ENCODE measurements at regions not wholly inside any gene's neighbourhood (a gene's known extent, or its start where the extent isn't known, plus 50 kb on each side); places are given as distances from the start of the nearest gene placed in this dataset.
"Not testable (repeated sequence)": the region's sequence is repeated elsewhere in the genome, so short reads cannot be mapped to it uniquely, and the experiment has no call there.

GRCh38 chr13:103528437-103528836 is 462.2 kb upstream of the SLC10A2 start:
- DNase-seq (ENCODE audit: low read depth, low spot score): no peak

GRCh38 chr13:103525530-103525929 is 459.3 kb upstream of the SLC10A2 start:
- no peak for DNase-seq (ENCODE audit: low read depth, low spot score)

DNA sequence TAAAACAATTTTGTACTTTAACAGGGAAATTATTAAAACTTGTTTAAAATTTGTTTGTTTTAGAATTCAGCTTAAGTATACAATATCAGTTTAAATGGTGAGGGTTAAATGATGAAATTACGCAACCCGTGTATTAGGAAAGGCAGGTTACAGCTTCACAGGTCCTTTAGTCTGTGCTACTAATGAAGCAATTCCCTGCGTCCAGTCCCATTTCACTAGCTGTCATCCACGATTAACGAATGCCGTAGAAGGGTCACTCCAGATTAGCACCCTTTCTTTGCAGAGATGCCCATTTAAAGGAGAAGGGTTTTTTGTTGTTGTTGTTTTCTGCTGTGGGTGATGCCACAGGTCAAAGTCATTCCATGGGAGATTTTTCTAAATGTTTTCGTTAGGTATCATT is 457.6 kb upstream of the SLC10A2 start:
- no peak for DNase-seq (ENCODE audit: low read depth, low spot score)

DNA sequence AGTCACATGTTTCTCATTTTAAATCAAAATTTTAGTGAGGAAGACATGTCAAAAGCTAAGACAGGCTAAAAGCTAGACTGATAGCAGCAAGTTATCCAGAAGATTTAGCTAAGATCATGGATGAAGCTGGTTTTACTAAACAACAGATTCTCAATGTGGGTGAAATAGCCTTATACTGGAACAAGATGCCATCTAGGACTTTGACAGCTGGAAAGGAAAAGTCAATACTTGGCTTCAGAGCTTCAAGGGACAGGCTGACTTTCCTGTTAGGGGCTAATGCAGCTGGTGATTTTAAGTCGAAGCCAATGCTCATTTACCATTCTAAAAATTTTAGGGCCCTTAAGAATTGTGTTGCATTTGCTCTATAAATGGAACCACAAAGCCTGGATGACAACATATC is 455.3 kb upstream of the SLC10A2 start:
- no peak for DNase-seq (ENCODE audit: low read depth, low spot score)

DNA sequence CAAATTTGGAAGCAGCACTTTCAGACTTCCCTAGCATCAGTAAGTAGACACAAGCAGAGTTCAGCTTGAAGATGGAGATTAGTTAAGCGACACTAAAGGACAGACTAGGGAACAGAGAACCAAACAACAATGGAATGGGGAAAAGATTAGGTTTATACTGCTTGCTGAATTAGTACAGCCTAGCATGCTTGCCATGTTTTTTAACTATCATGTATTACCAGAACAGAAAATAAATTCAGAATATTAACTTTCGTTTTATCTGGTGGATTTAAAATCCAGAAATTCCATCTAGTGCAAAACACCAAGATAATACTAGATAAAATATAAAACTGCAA is 451.5 kb upstream of the SLC10A2 start:
- DNase-seq (ENCODE audit: low read depth, low spot score): no peak

- DNase-seq (ENCODE audit: low read depth, low spot score): no peak
Observed at GRCh38 chr13:103517066-103517767, 451.0 kb upstream of the SLC10A2 start.

DNA sequence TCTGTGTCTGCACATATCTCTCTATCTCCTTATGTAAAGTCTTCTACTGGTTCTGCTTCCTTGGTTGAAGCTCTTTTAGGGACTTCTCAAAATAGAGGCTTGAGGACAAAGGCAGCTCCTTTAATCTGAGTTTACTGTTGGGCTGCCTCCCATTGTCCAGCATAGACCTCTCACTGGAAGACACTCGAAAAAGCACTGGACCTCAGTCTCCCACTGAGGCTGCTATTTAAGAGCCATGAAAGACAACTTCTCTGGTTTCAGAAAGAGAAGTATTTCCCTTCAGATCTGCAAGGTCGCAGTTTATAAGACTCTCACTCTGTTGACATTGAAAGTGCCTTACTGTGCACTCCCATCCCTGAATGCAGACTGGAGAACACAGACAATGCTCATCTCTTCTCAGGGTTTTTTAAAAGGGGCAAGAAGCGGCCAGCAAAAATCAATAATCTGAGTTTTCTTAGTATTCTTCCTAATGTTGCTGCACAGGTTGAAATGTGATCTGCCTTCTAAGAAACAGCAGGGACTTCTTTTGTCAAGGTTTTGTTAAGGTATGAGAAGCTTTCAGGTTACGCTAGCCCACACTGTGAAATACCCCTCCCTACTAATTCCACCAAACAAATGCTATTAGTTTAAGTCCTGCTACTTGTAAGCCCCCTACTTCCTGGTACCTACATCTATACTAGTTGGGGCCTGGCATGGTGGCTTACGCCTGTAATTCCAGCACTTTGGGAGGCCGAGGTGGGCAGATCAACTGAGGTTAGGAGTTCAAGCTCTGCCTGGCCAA is 450.0 kb upstream of the SLC10A2 start:
- no peak for DNase-seq (ENCODE audit: low read depth, low spot score)

GRCh38 chr13:103515410-103515809 is 449.2 kb upstream of the SLC10A2 start:
- DNase-seq (ENCODE audit: low read depth, low spot score): no peak

DNA sequence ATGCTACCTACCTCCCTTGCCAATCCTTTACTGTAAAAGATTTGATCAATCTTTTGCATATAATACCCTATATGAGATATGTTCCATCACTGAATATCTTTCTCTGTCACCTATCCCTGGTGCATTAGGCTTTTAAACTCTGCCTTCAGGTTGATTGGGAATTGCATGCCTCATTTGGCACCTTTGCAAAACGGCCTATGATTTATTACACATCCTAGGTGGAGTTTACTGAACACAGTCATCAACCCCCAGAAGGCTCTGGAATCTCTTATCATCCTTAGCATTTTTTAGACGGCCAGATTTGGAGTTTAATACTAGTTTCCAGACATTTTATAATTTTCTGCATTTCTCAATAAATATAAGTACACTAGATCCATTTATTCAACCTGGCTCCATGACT is 448.4 kb upstream of the SLC10A2 start:
- DNase-seq (ENCODE audit: low read depth, low spot score): no peak

- DNase-seq (ENCODE audit: low read depth, low spot score): no peak
Observed at GRCh38 chr13:103514188-103514587, 448.0 kb upstream of the SLC10A2 start.

DNA sequence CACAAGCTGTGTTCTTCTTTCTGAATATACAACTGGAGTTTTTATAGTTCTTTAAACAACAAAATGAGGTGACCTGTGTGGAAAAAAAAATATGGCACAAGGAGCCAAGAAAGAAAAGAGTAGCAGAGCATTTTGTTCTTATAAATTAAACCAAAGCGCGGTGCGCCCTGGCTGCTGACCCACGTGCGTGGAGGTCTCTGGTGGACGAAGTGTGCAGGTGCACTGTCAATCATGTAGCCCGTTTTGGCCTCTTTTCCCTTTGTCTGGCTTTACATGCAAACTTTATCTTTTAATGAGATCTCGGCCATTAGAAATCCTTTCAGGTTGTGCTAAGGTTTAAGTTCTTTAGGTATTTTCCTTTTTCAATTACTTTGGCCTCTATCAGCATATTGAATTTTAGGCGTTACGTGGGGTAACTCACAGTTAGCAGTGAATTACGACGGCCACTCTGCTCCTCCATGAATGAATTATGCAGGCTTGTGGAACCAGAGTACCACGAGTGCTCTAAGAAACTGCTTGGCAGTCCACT is 443.9 kb upstream of the SLC10A2 start:
- no peak for DNase-seq (ENCODE audit: low read depth, low spot score)

- no peak for DNase-seq (ENCODE audit: low read depth, low spot score)
Observed at GRCh38 chr13:103497404-103497803, 431.2 kb upstream of the SLC10A2 start.

DNA sequence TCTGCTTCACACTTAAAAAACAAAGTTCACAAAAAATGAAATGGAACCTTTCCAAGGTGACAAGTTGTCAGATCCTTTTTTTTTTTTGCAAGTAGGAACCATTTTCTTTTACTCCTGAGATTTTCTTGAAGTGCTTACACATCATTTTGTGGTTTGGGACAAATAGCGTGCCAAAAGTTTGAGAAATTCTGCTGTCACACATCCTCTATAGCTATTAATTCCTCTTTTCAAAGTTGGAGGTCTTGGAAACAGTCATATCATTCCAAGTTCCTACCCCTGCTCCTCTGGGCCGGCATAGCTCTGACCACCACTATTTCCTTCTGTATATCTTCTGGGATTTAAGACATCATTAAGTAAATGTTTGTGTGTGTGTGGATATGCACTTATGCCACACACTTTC is 421.6 kb upstream of the SLC10A2 start:
- DNase-seq (ENCODE audit: low read depth, low spot score): no peak

DNA sequence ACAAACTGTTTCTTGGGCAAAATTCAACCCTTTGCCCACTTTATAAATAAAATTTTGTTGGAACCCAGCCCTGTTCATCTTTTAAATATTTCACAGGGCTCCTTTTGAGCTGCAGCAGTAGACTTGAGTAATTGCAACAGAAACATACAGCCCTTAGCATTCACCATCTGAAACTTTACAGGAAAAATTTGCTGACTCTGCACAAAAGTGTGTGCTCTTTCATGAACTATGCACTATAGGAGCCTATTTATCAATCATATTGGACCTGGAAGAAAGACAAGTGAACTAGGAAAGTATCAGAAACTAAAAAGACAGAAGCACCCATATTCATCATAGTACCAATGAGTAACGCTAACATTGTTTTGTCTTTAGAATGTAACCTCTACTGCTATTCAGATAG is 406.9 kb upstream of the SLC10A2 start:
- DNase-seq (ENCODE audit: low read depth, low spot score): no peak

- no peak for DNase-seq (ENCODE audit: low read depth, low spot score)
Observed at GRCh38 chr13:103471896-103472295, 405.7 kb upstream of the SLC10A2 start.

DNA sequence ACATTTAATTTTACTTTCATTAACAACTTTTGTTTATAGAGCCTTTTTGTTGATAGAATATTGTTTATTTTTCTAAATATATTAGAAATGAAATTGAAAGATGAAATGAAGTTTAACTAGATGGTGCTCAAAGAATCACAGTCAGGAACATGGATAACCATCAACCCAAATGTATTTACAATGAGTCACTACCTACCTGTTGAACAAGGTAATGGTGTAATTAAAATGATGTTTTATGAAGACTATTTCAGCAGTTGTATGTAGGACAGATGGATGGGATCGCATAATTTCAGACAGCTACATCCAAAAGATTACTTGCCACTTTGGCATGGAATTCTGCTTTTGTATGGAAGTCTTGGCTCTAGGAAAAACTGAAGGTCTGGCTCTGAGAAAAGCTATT is 403.6 kb upstream of the SLC10A2 start:
- DNase-seq (ENCODE audit: low read depth, low spot score): no peak

DNA sequence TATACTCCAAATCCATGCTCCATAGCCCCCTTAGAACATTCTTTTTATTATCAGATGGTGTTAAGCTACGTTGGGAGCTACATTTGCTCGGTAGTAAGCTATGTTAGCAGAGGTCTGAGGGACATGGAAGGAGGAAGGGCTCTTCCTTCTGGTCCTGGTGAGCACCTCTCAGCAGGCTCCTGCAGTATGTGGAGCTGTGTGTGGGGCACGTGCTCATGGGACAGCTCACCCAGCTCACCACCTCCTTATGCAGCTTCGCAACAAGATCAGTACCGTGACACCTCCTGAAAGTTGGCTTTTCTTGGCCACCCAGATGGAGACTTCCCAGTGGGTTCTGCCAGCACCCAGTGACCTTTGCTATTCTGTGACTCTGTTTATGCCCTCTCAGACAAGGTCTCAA is 400.5 kb upstream of the SLC10A2 start:
- no peak for DNase-seq (ENCODE audit: low read depth, low spot score)

GRCh38 chr13:103460246-103460645 is 394.0 kb upstream of the SLC10A2 start:
- DNase-seq (ENCODE audit: low read depth, low spot score): not testable (repeated sequence)

GRCh38 chr13:103457050-103457449 is 390.8 kb upstream of the SLC10A2 start:
- not testable (repeated sequence) for DNase-seq (ENCODE audit: low read depth, low spot score)

- DNase-seq (ENCODE audit: low read depth, low spot score): no peak
Observed at GRCh38 chr13:103451656-103452055, 385.4 kb upstream of the SLC10A2 start.

DNA sequence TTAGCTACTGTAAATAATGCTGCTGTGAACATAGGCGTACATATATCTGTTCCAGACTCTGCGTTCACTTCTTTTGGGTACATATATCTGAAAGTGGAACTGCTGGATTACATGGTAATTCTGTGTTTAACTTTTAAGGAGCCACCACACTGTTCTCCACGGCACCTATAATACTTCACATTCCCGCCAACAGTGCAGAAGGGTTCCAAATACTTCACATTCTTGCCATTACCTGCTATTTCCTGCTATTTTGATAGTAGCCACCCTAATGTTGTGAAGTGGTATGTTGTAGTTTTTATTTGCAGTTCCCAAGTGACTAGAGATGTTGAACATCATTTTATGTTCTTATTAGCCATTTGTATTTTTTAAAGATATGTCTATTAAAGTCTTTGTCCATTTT is 377.4 kb upstream of the SLC10A2 start:
- no peak for DNase-seq (ENCODE audit: low read depth, low spot score)

DNA sequence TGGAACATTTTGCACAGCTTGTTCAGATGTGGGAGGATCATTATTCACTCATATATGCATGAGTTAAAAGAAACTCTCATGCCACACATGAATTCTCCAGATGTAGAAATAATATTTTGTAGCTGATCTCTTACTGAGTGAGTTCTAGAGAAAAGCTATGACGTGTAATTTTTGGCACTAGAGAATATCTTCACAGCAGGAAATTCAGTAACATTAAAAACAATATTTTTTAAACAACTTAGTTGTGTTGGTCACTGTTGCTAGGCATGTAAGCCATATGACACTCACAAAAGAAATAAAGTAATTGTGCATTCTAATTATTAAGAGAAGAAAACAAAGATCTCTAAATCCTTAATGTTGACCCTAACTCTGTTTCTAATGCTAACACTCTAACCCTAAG is 371.4 kb upstream of the SLC10A2 start:
- DNase-seq (ENCODE audit: low read depth, low spot score): no peak

GRCh38 chr13:103436057-103436654 is 369.9 kb upstream of the SLC10A2 start:
- no peak for DNase-seq (ENCODE audit: low read depth, low spot score)

All from pulmonary artery endothelial cell (primary cell).